ENCODE measurements at regions not wholly inside any gene's neighbourhood (a gene's known extent, or its start where the extent isn't known, plus 50 kb on each side); places are given as distances from the start of the nearest gene placed in this dataset.

DNA sequence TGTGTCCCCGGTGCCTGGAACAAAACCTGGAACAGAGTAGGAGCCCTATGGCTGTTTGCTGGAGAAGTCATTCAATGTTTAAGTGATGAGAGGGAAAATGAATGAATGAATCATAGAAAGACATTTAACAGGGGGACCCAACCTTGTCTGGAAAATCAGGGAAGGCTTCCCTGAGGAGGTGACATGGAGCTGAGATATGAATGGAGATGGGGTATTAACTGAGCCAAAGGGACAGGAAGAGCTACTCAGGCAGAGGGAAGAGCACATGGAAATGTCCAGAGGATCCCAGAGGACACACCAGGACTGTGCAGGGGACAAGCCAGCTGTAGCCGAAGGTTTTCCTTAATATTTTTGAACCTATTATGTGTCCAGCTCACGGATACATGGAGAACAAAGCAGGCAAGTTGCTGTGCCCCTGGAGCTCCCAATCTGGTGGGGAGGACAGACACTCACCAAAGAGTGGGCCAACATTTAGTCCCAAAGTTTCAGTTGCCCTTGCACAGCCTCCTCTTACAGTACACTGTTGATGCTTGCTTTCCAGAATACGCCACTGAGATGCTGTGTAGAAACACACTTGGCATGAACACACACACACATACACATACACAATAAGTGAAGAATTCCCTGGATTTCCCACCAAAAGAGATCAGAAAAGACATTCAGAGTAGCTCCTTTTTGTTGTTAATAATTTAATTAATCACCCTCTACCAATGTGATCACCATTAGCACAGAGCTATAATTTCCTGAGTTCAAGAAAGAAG lies 77.0 kb upstream of the PTPN1 start:
- Mint-ChIP-seq H3K4me3 (no peak overlapping the region), H3K4me1 (ENCODE audit: low read depth) (no peaks in the 10 kb centered on the region), H3K27me3 (peaks cover 2% of the 10 kb centered on the region), H3K9me3 (ENCODE audit: low read depth) (no peaks in the 10 kb centered on the region), H3K36me3 (no peaks in the 10 kb centered on the region), H3K27ac (no peak overlapping the region)

DNA sequence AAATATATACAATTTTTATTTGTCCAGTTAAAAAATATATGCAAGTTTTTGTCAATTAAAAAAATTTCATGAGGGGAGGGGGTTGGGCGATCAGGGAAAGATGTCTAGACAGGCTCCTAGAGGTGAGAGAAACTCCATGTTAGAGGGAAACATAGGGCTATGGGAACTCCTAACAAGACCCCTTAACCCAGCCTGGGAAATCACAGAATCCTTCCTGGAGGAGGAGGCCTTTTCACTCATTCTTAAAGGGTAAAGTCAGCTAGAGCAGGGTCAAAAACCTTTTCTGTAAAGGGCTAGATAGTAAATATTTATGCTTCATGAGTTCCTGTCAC lies 75.9 kb upstream of the PTPN1 start:
- no peaks in the 10 kb centered on the region for H3K36me3 Mint-ChIP-seq
- H3K27me3 Mint-ChIP-seq, result peaks cover 2% of the 10 kb centered on the region
- no peaks in the 10 kb centered on the region for H3K4me1 Mint-ChIP-seq (ENCODE audit: low read depth)
- H3K9me3 Mint-ChIP-seq (ENCODE audit: low read depth), result no peaks in the 10 kb centered on the region
- H3K4me3 Mint-ChIP-seq, result no peak overlapping the region
- H3K27ac Mint-ChIP-seq, result no peak overlapping the region

DNA sequence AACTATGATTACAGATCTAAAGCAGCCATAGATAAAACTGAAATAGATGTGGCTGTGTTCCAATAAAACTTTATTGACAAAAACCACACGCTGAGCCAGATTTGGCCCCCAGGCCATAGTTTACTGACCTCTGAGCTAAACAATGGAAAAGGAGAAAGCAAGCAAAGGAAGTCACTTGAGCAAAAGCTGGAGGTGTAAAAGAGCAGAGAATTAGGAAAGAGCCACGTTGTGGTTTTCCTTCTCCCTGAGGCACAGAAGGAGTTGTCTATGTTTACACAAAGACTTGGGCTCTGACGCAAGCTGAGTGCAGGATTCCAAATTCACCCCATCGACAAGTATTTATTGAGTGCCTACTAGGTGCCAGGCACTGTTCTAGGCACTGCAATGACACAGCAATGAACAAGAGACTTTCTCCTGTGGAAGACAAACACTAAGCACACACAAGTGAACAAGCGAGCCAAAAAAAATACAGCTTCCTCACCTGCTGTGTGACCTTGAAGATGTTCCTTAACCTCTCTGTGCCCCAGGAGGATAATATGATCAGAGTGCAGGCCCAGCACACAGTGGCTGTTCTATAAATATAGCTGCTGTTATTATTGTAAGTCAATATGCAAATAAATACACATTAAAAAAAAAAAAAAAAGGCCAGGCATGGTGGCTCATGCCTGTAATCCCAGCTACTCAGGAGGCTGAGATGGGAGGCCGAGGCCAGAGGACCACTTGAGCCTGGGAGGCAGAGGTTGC lies 75.4 kb upstream of the PTPN1 start:
- Mint-ChIP-seq H3K27me3 (peaks cover 2% of the 10 kb centered on the region), H3K4me1 (ENCODE audit: low read depth) (no peaks in the 10 kb centered on the region), H3K9me3 (ENCODE audit: low read depth) (no peaks in the 10 kb centered on the region), H3K4me3 (no peak overlapping the region), H3K36me3 (no peaks in the 10 kb centered on the region), H3K27ac (no peak overlapping the region)

DNA sequence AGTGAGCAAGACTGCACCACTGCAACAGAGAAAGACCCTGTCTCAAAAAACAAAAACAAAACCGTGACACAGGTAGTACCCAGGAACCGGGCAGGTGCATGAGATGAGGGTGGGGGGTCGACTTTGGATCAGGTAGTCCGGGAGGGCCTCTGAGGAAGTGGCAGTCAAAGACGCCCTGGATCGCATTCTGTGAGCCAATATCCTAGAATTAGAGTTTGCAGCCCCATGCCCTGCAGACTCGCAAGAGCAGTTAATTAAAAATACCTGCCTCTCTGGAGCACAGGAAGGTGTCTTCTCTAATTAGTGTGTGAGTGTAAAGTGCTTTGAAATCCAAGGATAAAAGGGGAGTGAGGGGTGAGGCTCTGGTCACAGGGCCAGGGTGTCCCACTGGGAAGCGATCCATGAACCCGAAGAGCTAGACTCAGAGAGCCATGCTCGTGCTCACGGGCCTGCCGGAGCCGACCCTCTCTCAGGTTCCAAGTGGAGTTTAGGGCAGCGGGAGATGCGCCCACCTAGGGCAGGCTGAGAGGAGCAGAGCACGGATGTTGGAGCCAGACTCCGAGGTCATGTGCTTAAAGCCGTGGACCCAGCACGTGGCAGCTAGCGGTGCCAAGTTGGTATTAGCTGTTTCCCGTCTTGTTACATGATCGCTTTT lies 74.7 kb upstream of the PTPN1 start:
- Mint-ChIP-seq H3K4me3 (no peak overlapping the region), H3K4me1 (ENCODE audit: low read depth) (peaks cover under 1% of the 10 kb centered on the region), H3K36me3 (no peaks in the 10 kb centered on the region), H3K9me3 (ENCODE audit: low read depth) (no peaks in the 10 kb centered on the region), H3K27ac (no peak overlapping the region), H3K27me3 (peaks cover 2% of the 10 kb centered on the region)

DNA sequence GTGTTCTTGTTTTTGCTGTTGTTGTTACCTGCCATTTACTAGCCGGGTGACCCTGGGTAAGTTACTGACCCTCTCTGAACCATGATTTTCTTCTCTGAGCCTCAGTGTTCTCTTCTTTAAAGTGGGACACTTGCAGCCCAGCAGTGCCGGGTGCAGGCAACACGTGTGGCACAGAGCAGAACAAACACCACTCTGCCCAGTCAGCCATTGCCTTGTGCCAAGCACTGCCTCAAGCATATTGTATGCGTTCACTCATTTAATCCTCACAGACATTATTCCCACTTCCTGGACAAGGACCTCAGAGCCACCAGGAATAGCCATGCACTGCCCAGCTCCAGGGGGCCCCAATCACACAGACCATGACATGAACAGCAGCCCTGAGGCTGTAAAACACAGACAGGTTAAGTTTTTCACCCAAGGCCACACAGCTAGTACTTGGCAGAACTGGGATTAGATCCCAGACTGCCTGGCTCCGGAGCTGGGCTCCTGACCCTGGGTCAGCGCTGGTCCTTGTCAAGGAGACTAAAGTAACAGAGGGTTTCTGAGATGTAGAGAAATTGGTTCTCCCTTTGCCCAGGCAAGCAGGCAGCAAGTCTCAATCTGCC lies 74.0 kb upstream of the PTPN1 start:
- Mint-ChIP-seq H3K27me3 (peaks cover 2% of the 10 kb centered on the region), H3K36me3 (no peaks in the 10 kb centered on the region), H3K27ac (no peak overlapping the region), H3K4me3 (no peak overlapping the region), H3K4me1 (ENCODE audit: low read depth) (peaks cover 5% of the 10 kb centered on the region), H3K9me3 (ENCODE audit: low read depth) (no peaks in the 10 kb centered on the region)

DNA sequence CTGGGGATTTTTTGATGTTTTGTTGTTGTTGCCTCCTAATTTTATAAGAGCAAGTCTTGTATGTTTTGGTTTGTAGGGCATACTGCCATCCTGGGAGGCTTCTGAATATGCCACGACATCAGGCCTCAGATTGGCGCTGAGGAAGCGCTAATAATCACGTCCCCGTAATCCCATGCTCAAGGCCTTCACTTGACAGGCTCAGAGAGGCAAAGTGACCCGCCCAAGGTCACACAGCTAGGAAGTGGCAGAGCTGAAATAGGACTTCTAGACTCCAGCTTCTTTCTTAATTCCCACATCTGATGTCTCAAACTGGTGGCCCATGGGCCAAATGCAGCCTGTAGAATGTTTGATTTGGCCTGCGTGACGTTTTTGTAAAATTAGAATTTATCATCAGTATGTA lies 73.5 kb upstream of the PTPN1 start:
- Mint-ChIP-seq H3K27ac (no peak overlapping the region), H3K27me3 (no peaks in the 10 kb centered on the region), H3K36me3 (no peaks in the 10 kb centered on the region), H3K4me1 (ENCODE audit: low read depth) (peaks cover 6% of the 10 kb centered on the region), H3K9me3 (ENCODE audit: low read depth) (no peaks in the 10 kb centered on the region), H3K4me3 (no peak overlapping the region)

DNA sequence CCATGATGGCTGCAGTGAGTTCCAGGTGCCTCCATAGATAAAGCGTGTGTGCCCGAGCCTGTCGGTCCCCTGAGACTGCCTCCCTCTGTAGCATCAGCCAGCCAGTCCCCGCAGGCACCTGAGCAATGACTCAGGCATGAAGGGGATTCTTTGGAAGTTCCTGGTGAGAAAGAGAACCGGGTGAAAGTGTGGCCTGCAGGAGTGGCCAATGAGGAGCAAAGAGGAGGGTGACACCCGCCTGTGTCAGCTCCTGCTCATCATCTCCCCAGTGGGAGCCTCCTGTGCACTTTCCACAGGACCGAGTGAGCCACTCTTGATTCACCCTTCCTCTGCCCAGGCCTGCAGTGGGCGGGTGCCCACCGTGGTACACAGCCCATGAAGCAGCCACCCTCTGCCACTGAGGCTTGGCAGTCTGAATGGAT lies 71.2 kb upstream of the PTPN1 start:
- Mint-ChIP-seq H3K27me3 (no peaks in the 10 kb centered on the region), H3K36me3 (no peaks in the 10 kb centered on the region), H3K27ac (no peak overlapping the region), H3K4me1 (ENCODE audit: low read depth) (peaks cover 6% of the 10 kb centered on the region), H3K4me3 (no peak overlapping the region), H3K9me3 (ENCODE audit: low read depth) (no peaks in the 10 kb centered on the region)

DNA sequence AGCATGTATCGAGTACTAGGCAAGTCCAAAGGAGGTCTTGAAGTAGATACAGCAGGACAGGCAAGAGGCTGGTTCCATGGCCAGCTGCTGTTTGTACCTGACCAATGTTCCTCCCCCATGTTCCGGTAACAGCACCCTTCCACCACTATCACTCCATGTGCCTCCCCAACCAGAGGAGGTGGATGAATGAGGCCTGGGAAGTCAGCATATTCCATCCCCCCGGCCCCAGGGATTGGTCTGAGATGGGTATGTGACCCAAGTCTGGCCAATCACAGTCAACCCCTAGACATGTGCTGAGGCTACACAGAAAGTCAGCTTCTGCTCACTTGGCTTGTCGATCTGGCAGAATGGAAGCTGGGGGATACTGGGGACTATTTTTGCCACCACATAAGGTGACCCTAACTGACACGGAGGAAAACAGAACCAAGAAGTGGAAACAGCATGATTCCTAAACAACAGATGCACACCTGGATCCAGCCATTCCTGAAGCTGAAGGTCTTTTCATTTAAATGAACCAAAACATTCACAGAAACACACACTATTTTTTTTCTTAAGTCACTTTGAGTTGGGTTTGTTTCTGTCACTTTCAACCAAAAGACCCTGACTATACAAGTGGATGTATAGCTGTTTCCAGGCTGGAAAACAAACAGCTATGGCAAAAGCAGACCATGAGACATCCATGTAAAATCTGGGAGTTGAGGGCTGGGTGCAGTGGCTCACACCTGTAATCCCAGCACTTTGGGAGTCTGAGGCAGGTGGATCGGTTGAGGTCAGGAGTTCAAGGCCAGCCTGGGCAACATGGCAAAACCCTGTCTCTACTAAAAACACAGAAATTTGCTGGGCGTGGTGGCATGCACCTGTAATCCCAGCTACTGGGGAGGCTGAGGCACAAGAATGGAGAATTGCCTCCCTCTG lies 70.4 kb upstream of the PTPN1 start:
- Mint-ChIP-seq H3K4me1 (ENCODE audit: low read depth) (peaks cover 6% of the 10 kb centered on the region), H3K36me3 (no peaks in the 10 kb centered on the region), H3K9me3 (ENCODE audit: low read depth) (no peaks in the 10 kb centered on the region), H3K27ac (no peak overlapping the region), H3K27me3 (no peaks in the 10 kb centered on the region), H3K4me3 (no peak overlapping the region)

DNA sequence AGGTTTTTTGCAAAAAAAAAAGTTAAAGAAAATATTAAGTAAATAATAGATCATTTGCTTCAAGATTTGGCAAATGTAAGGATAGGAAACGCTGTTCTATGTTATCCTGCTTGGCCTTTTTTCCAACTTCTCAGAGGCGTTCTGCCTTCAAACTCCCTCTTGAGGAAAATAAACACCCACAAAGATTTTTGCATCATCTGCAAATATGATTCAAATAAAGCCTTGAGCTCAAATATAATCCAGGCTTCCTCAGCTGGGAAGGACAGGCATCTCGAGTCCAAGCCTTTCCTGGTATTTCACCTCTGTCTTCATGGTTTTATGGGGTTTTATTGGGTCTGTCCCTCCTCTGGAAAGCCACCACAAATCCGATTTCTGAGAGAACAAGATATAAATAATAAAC lies 67.7 kb upstream of the PTPN1 start:
- H3K27me3 Mint-ChIP-seq, result peaks cover 7% of the 10 kb centered on the region
- H3K36me3 Mint-ChIP-seq, result peaks cover 2% of the 10 kb centered on the region
- H3K27ac Mint-ChIP-seq, result no peak overlapping the region
- H3K4me1 Mint-ChIP-seq (ENCODE audit: low read depth), result peaks cover 6% of the 10 kb centered on the region
- H3K9me3 Mint-ChIP-seq (ENCODE audit: low read depth), result no peaks in the 10 kb centered on the region
- no peak overlapping the region for H3K4me3 Mint-ChIP-seq

DNA sequence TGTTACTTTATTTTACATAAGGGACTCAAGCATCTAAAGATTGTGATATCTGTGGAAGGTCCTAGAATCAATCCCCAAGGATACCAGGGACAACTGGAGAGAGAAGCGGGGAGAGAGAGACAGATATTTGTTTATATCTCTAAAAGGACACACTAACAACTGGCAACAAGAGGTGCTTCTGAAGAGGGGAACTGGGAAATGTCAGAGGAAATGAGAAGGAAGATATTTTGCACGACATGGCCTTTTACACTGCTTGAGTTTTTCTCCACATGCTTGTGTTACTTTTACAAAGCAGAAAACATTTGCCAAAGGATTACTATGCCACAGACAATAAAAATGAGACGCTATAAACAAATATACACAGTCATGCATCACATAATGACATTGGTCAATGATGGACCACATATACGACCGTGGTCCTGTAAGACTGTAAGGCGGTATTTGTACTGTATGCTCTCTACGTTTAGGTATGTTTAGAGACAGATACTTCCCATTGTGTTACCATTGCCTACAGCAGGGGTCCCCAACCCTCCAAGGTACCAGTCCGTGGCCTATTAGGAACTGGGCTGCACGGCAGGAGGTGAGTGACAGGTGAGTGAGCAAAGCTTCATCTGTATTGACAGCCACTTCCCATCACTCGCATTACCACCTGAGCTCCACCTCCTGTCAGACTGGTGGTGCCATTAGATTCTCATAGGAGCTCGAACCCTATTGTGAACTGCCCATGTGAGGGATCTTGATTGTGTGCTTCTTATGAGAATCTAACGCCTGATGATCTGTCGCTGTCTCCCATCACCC lies 64.6 kb upstream of the PTPN1 start:
- Mint-ChIP-seq H3K27ac (no peak overlapping the region), H3K36me3 (peaks cover 5% of the 10 kb centered on the region), H3K27me3 (peaks cover 21% of the 10 kb centered on the region), H3K9me3 (ENCODE audit: low read depth) (no peaks in the 10 kb centered on the region), H3K4me3 (no peak overlapping the region), H3K4me1 (ENCODE audit: low read depth) (peaks cover 9% of the 10 kb centered on the region)

DNA sequence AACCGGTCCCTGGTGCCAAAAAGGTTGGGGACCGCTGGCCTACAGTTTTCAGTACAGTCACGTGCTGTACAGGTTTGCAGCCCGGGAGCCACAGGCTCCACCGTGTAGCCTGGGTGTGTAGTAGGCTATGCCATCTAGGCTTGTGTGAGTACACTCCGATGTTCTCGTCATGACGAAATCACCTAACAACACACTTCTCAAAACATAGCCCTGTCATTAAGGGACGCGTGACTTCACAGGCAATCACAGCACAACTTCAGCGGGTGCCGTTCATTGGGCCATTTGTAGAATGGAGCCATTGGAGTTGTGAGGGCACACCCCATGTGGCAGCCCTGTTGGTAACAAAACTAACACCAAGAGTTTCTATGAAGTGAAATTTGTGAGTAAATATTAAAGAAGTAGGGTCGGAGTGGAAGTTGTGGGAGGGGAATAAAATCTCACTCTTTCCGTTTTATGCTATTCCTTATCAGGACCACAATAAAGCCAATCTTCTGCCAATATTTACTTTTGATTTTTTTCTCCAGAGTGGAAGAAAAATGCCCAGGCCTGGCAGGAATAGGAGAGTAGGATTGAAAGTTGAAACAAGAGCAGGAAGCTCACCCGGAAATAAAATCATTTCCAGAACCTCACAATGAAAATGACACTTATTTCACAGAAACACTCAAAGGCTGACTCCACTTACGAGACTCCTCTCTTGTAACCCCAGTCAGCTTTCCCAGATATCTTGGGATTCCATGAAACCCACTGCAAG lies 63.7 kb upstream of the PTPN1 start:
- Mint-ChIP-seq H3K4me3 (no peak overlapping the region), H3K9me3 (ENCODE audit: low read depth) (no peaks in the 10 kb centered on the region), H3K36me3 (peaks cover 5% of the 10 kb centered on the region), H3K27me3 (peaks cover 23% of the 10 kb centered on the region), H3K4me1 (ENCODE audit: low read depth) (peaks cover 12% of the 10 kb centered on the region), H3K27ac (no peak overlapping the region)

DNA sequence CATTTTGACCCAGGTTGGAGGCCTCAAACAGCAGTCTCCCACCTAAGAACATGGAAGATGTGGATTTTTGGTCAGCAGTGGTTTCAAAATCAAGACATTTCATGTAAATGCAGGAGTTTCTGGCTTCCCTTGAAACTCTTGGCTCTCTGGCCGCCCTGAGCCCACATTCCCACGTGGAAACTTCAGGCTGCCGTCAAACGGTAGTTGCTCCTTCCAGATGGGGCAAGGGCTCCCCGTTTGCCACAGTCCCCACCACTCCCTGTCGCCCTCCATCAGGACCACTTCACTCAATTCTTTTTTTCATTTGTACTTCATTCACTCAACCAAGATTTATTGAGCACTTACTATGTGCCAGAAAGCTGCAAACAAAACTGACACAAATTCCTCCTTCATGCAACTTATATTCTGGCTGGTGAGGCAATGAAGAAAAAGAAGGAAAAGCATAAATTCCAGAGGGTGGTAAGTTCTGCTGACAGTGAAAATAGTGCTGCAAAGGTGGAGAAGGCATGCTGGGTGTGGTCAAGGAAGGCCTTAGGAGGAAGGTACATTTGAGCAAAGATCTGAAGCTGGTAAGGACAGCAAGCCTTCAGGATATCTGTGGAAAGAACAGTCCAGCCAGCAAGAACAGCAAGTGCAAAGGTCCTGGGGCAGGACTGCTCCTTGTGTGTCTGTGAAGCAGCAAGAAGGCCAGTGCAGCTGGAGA lies 62.9 kb upstream of the PTPN1 start:
- H3K4me1 Mint-ChIP-seq (ENCODE audit: low read depth), result peaks cover 15% of the 10 kb centered on the region
- no peak overlapping the region for H3K4me3 Mint-ChIP-seq
- H3K27me3 Mint-ChIP-seq, result peaks cover 23% of the 10 kb centered on the region
- H3K36me3 Mint-ChIP-seq, result peaks cover 5% of the 10 kb centered on the region
- H3K27ac Mint-ChIP-seq, result no peak overlapping the region
- H3K9me3 Mint-ChIP-seq (ENCODE audit: low read depth), result no peaks in the 10 kb centered on the region

DNA sequence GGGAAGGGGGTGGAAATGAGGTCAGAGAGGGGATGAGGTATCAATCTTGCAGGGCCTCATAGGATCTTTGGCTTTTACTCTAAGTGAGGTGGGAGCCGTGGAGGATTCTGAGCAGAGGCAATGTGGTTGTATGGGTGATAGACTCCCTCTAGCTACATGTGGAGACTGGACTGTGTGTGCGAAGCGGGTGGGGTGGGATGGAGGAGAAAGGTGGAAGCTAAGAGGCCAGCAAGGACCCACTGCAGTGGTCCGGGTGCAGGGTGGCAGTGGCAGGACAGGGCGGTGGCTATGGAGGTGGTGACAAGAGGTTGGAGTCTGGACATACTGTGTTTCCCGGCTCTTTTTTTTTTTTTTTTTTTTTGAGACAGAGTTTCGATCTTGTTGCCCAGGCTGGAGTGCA lies 62.4 kb upstream of the PTPN1 start:
- H3K4me1 Mint-ChIP-seq (ENCODE audit: low read depth), result peaks cover 15% of the 10 kb centered on the region
- H3K4me3 Mint-ChIP-seq, result no peak overlapping the region
- peaks cover 5% of the 10 kb centered on the region for H3K36me3 Mint-ChIP-seq
- no peaks in the 10 kb centered on the region for H3K9me3 Mint-ChIP-seq (ENCODE audit: low read depth)
- H3K27me3 Mint-ChIP-seq, result peaks cover 23% of the 10 kb centered on the region
- no peak overlapping the region for H3K27ac Mint-ChIP-seq

All from activated naive CD8-positive, alpha-beta T cell (primary cell).